Natural killer cell treated with Interleukin-12 subunit alpha and Interleukin-12 subunit beta and Interleukin-15 and Interleukin-18, amount 100 ng/mL, for 72 hours (primary cell): ENCODE measurements at regions not wholly inside any gene's neighbourhood (a gene's known extent, or its start where the extent isn't known, plus 50 kb on each side); places are given as distances from the start of the nearest gene placed in this dataset.

Experiments used
- ATAC-seq, 2 donors: fragments of 150-1000 bp; cut with Tn5 transposase in 1 of 2; sonication (Bioruptor Pico), chemical (Tn5 transposase) in 1 of 2; 2 replicates each; pipeline ENCODE4 v1.10.0; 2021
- DNase-seq: peaks from one replicate; pipeline ENCODE4 v3.0.0; 2022; ENCODE audit warnings: low spot score
- H3K27ac Mint-ChIP-seq, 2 donors: 1 replicate in 1 of 2; 2 replicates in 1 of 2; pipeline ENCODE4 v1.8.0; 2022; ENCODE audit warnings: mixed read lengths in 2 of 2, mild to moderate bottlenecking in 1 of 2, moderate library complexity in 1 of 2
- H3K27me3 Mint-ChIP-seq, 2 donors: 1 replicate in 1 of 2; 2 replicates in 1 of 2; pipeline ENCODE4 v1.8.0; 2022; ENCODE audit warnings: mixed read lengths in 2 of 2
- H3K36me3 Mint-ChIP-seq: one replicate; pipeline ENCODE4 v1.8.0; 2022; ENCODE audit warnings: mixed read lengths
- H3K4me1 Mint-ChIP-seq, 2 donors: 1 replicate in 1 of 2; 2 replicates in 1 of 2; pipeline ENCODE4 v1.8.0; 2022; ENCODE audit warnings: low read depth in 2 of 2, mixed read lengths in 2 of 2, mild to moderate bottlenecking in 1 of 2
- H3K4me3 Mint-ChIP-seq: one replicate; pipeline ENCODE4 v1.8.0; 2022; ENCODE audit warnings: mixed read lengths
- H3K9me3 Mint-ChIP-seq: 2 replicates; pipeline ENCODE4 v1.8.0; 2022; ENCODE audit warnings: mixed read lengths

DNA sequence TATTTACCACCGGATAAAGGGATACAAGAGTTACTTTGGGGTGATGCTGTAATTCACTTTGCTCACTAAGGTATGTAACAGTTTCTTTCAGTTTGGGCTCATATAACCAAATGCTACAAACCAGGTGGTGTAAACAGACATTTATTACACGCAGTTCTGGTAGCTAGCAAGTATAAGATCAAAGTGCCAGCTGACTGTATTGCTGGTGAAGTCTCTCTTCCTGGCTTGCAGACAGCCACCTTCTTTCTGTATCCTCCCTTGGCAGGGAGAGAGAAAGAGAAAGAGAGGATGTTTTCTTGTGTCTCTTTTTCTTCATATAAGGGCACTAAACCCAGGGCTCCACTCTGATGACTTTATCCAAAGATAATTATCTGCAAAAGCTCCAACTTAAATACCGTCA lies 552.5 kb upstream of the FTMT start:
- Mint-ChIP-seq H3K27me3 (no peaks in the 10 kb centered on the region), H3K9me3 (peaks cover 8% of the 10 kb centered on the region), H3K36me3 (no peaks in the 10 kb centered on the region), H3K4me3 (no peak overlapping the region), H3K27ac (no peak overlapping the region), H3K4me1 (no peaks in the 10 kb centered on the region)
- no peak for ATAC-seq
- DNase-seq: no peak

DNA sequence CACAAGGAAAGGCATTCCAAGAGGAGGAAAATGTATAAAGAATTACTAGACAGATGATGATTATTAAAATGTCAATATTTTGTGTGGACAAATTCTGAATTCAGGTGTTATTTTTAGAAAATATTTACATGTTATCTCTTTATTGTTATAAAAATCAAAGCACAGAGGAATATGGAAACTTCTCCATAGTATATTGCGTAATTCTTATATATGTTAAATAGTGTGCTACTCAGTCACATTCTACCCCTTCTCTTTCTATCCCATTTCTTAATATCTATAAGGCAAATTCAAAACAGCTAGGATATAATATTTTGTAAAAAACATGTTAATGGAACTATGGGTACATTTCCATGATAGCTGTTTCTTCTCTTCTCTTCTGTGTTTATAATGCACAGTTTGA lies 546.8 kb upstream of the FTMT start:
- Mint-ChIP-seq H3K4me3 (no peak overlapping the region), H3K9me3 (peaks cover 12% of the 10 kb centered on the region), H3K27me3 (no peaks in the 10 kb centered on the region), H3K36me3 (no peaks in the 10 kb centered on the region), H3K4me1 (no peaks in the 10 kb centered on the region), H3K27ac (no peak overlapping the region)
- DNase-seq: no peak
- no peak for ATAC-seq

DNA sequence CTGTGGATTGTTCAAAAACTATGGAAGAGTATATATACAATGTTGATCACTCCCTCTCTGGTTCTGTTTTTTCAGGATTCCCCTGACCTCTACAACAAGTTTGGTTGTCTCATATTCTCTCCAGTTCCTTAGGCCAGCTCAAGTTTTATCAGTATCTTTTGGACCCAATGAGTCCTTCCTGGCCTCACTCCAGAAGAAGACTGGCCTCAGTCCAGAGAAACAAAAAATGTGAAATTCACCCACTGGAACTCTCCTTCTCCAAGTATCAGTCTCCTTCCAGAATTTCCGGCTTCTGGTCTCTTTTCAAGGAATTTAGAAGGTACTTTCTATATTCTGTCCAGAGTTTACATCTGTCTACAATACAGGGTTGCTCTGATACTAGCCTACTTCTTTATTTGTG lies 537.8 kb upstream of the FTMT start:
- Mint-ChIP-seq H3K27ac (no peak overlapping the region), H3K9me3 (peaks cover 31% of the 10 kb centered on the region), H3K4me3 (no peak overlapping the region), H3K36me3 (peaks cover 11% of the 10 kb centered on the region), H3K27me3 (no peaks in the 10 kb centered on the region), H3K4me1 (no peaks in the 10 kb centered on the region)
- ATAC-seq (no peak), DNase-seq (no peak)

DNA sequence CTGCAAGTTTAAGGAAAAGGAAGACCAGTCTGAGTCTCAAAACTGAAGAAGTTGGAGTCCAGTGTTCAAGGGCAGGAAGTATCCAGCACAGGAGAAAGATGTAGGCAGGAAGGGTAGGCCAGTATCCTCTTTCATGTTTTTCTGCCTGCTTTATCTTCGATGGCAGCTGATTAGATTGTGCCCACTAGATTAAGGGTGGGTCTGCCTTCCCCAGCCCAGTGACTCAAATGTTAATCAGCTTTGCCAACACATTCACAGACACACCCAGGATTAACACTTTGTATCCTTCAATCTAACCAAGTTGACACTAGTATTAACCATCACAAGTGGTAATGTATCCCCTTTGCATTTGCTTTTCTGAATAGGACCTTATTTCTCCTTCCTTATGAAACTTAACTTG lies 535.9 kb upstream of the FTMT start:
- ATAC-seq (no peak), DNase-seq (no peak)
- Mint-ChIP-seq H3K4me1 (no peaks in the 10 kb centered on the region), H3K27ac (no peak overlapping the region), H3K4me3 (no peak overlapping the region), H3K36me3 (peaks cover 14% of the 10 kb centered on the region), H3K27me3 (no peaks in the 10 kb centered on the region), H3K9me3 (peaks cover 33% of the 10 kb centered on the region)

DNA sequence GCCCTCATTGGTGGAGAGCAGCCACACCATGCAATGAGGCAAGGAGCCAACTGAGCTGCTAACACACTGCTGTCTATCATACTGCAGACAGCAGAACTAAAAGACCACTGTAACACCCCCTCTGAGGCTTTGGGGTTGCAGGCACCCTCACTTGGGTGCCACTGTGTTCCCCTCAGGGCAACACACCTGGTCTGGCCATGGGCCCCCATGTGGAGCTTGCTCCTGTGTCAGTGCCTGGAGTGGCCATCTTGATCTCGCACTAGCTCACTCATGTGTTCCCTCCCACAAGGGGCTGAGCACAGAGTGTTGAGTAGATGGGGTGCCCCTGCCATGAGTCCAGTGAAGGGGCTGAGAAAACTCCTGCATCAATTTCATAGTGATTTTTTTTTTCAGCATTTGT lies 532.4 kb upstream of the FTMT start:
- H3K4me3 Mint-ChIP-seq: no peak overlapping the region
- H3K36me3 Mint-ChIP-seq: peaks cover 13% of the 10 kb centered on the region
- H3K9me3 Mint-ChIP-seq: peaks cover 29% of the 10 kb centered on the region
- DNase-seq (no peak), ATAC-seq (no peak)
- H3K4me1 Mint-ChIP-seq: no peaks in the 10 kb centered on the region
- H3K27ac Mint-ChIP-seq: no peak overlapping the region
- no peaks in the 10 kb centered on the region for H3K27me3 Mint-ChIP-seq

DNA sequence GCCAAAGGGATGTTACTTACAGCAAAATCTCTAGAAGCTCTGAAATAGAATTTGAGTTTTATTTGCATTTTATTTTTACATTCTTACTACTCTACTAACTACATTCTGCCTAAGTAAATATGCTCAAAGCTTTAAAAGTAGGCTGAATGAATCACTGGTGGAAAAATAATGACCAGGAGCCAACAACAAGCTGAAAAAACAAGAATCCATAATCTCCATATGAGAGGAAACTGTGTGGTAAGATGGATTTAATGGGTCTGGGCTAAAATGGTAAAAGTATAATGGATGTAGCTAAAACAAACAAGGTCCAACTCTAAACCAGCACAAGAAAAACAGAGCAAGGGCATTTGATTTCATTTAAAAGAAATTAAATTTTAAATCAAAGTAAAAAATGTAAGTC lies 525.8 kb upstream of the FTMT start:
- Mint-ChIP-seq H3K4me1 (no peaks in the 10 kb centered on the region), H3K27ac (no peak overlapping the region), H3K9me3 (peaks cover 6% of the 10 kb centered on the region), H3K4me3 (no peak overlapping the region), H3K36me3 (no peaks in the 10 kb centered on the region), H3K27me3 (no peaks in the 10 kb centered on the region)
- ATAC-seq (no peak), DNase-seq (no peak)

DNA sequence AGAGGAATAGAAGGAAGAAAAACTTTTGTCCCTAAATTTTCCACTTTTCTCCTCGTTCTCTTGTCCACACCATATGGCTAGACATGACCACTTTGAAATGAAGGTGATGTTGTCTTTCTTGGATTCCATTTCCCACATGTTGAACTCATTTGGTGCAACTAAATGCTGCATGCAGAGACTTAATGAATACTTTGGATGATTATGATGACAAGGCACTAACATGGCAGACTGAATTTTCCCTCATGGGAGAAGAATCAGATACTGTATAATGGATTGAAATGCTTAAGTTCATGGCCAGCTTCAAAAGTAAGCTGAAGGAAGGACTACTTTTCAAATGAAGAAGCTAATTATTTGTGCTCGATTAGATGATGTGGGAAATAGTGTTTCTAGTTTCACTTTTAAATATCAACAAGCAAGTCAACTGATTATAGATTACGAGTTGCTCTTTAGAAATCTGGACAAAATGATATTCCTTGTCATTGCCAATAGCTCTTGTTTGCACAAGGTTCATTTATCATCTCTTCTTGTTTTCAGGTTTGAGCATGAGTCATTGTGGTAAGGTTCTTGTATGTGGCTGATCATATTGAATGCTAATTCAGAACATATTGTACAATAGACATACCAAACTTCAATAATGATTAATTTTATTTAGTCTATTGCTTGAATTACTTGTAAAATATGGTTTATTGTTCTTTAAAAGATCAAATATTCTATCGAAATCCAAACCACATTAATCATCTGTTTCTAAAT lies 501.3 kb upstream of the FTMT start:
- H3K27me3 Mint-ChIP-seq: no peaks in the 10 kb centered on the region
- DNase-seq: no peak
- no peak overlapping the region for H3K27ac Mint-ChIP-seq
- no peak for ATAC-seq
- H3K9me3 Mint-ChIP-seq: no peaks in the 10 kb centered on the region
- H3K4me1 Mint-ChIP-seq: no peaks in the 10 kb centered on the region
- H3K36me3 Mint-ChIP-seq: no peaks in the 10 kb centered on the region
- H3K4me3 Mint-ChIP-seq: no peak overlapping the region

DNA sequence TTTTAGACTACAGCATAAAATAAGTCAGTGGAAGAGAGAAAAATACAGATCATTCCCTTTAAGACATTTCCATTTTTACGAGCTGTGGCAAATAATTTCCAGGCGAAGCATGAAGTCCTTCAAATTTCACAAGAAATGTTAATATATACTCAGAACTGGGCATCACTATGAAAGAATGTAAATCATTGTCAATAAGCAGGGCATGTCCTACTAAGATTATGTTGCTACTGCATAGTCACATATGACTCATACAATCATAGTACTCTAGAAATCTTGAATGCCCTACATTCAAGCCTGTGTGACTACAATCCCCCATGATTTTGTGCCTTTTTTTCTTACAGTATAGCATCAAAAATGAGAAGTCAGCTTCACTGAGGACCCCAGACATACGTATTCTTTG lies 485.2 kb upstream of the FTMT start:
- Mint-ChIP-seq H3K4me1 (no peaks in the 10 kb centered on the region), H3K27ac (no peak overlapping the region), H3K4me3 (no peak overlapping the region), H3K27me3 (no peaks in the 10 kb centered on the region), H3K36me3 (no peaks in the 10 kb centered on the region), H3K9me3 (no peaks in the 10 kb centered on the region)
- no peak for DNase-seq
- no peak for ATAC-seq

DNA sequence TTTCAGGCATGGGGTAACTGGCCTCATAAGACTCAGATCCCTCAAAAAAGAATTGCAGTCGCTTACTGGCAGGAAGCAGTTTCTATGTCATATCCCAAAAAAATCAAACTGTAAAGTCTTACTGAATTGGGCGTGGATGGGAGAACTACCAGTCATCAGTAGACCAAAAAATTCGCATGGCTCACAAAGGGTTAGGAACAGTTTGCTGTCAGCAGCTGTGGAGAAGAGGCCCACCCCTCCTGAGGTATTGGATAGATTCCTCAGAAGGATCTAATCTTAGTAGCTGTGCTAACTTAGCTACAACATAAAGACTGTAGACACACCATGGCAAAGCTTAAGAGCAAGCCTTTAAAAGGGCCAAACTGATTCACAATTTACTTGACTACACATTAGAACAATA lies 478.3 kb upstream of the FTMT start:
- DNase-seq (no peak), ATAC-seq (no peak)
- H3K9me3 Mint-ChIP-seq: peaks cover 4% of the 10 kb centered on the region
- H3K4me1 Mint-ChIP-seq: no peaks in the 10 kb centered on the region
- H3K4me3 Mint-ChIP-seq: no peak overlapping the region
- H3K27me3 Mint-ChIP-seq: no peaks in the 10 kb centered on the region
- no peak overlapping the region for H3K27ac Mint-ChIP-seq
- H3K36me3 Mint-ChIP-seq: peaks cover 4% of the 10 kb centered on the region

DNA sequence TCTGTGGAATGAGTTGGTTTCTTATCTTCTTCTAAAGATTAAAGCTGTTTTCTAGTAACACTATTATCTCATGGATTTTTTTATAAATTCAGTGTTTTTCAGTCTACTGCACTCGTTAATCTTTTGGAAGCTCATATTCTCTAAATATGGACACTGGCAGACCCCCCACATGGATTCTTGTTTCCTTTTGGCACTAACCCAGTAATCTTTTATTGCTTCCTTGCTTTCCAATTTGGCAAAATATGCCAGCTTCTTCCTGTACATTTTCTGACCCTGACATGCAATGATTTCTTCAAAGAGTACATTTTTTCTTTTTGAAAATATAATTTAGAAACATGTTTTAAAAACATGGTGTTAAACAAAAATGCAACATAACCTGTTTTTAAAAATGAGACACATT lies 474.2 kb upstream of the FTMT start:
- peaks cover 7% of the 10 kb centered on the region for H3K9me3 Mint-ChIP-seq

DNA sequence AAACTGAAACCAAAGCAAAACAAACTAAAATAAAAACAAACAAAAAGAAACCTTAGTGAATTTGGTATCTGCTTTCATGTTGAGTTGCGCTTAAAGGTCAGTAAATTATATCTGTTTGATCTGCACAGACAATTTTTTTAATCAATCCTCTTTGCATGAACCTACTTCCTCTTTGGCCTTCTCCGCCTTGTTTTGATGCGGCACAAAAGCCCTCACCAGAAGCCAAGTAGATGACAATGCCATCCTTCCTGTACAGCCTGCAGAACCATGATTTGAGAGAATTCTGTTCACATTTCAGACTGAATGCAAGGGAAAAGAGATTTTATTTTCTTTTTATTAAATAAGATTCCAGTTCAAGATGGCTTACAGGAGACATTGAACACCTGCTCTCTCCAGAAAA lies 473.6 kb upstream of the FTMT start:
- DNase-seq: no peak
- Mint-ChIP-seq H3K4me3 (no peak overlapping the region), H3K36me3 (no peaks in the 10 kb centered on the region), H3K27me3 (no peaks in the 10 kb centered on the region), H3K4me1 (no peaks in the 10 kb centered on the region), H3K27ac (no peak overlapping the region), H3K9me3 (peaks cover 4% of the 10 kb centered on the region)
- no peak for ATAC-seq

More for the DNA sequence above, 474.2 kb upstream of the FTMT start:
- ATAC-seq (no peak), DNase-seq (no peak)
- H3K36me3 Mint-ChIP-seq: peaks cover 4% of the 10 kb centered on the region
- no peak overlapping the region for H3K4me3 Mint-ChIP-seq
- H3K27ac Mint-ChIP-seq: no peak overlapping the region
- H3K27me3 Mint-ChIP-seq: no peaks in the 10 kb centered on the region
- no peaks in the 10 kb centered on the region for H3K4me1 Mint-ChIP-seq

DNA sequence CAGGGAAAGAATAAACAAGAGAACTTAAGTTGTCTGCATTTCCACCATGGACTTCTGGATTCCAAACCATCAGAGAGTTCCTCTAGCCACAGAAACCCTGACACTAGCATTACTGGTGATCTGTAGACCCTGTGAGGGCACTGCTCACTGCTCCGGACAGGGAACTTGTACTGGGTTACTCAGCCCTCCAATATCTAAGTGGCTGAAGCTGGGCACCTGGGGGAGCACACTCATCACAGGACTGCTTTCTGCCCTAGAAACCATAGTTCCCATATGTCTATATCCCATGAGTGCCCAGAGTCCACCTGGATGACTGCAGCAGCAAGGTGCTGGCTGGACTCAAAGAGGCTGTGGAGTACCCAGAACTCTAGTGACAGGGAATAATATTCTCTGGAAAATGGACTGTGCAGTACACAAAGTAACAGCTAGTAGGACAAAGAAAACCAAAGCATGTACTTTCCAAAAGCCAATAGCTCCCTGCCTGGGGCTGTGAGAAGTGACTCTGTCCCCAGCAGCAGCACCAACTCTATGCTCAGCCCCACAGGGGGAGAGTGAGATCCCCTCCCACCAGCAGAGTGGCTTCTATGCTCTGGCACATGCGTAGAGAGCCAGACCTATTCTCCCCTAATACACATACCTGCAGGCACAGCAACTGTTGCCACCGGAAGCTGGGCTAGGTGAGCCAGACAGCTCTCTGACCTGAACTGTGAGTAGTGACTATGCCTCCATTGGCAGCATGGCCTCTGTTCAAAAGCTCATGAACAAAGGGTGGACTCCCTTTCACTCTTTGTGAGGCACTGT lies 472.9 kb upstream of the FTMT start:
- Mint-ChIP-seq H3K4me3 (no peak overlapping the region), H3K27me3 (no peaks in the 10 kb centered on the region), H3K4me1 (no peaks in the 10 kb centered on the region), H3K36me3 (no peaks in the 10 kb centered on the region), H3K27ac (no peak overlapping the region), H3K9me3 (peaks cover 4% of the 10 kb centered on the region)
- ATAC-seq (no peak), DNase-seq (no peak)

DNA sequence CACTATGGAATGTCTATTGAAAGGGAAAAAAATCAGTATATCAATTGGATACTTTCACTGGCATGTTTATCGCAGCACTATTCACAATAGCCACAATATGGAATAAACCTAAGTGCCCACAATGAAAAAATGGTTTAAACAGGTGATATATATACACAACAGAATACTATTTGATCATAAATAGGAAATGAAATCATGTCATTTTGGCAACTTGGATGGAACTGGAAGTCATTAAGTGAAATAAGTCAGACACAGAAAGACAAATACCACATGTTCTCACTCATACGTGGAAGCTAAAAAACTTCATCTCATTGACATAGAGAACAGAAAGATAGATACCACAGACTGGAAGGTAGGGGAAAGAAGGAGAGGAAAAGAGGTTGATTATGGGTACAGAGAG lies 471.6 kb upstream of the FTMT start:
- Mint-ChIP-seq H3K36me3 (no peaks in the 10 kb centered on the region), H3K4me3 (no peak overlapping the region), H3K27me3 (no peaks in the 10 kb centered on the region), H3K9me3 (peaks cover 4% of the 10 kb centered on the region), H3K27ac (no peak overlapping the region), H3K4me1 (no peaks in the 10 kb centered on the region)
- ATAC-seq: no peak
- no peak for DNase-seq

DNA sequence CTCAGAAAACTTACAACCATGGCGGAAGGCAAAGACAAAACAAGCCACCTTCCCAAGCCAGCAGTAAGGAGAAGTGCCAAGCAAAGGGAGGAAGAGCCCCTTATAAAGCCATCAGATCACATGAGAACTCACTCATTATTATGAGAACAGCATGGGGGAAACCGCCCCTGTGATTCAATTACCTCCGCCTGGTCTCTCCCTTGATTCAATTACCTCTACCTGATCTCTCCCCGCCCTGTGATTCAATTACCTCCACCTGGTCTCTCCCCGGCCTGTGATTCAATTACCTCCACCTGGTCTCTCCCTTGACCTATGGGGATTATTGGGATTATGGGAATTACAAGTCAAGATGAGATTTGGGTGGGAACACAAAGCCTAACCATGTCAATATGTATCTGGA lies 467.3 kb upstream of the FTMT start:
- Mint-ChIP-seq H3K9me3 (peaks cover 10% of the 10 kb centered on the region), H3K27ac (no peak overlapping the region), H3K36me3 (no peaks in the 10 kb centered on the region), H3K27me3 (no peaks in the 10 kb centered on the region), H3K4me3 (no peak overlapping the region), H3K4me1 (no peaks in the 10 kb centered on the region)
- DNase-seq (no peak), ATAC-seq (no peak)
